Gastroesophageal sphincter (tissue), 4 donors: ENCODE measurements at regions not wholly inside any gene's neighbourhood (a gene's known extent, or its start where the extent isn't known, plus 50 kb on each side); places are given as distances from the start of the nearest gene placed in this dataset.

ENCODE experiments used
- ATAC-seq: fragments of 150-250 bp; one replicate; pipeline ENCODE4 v1.9.1; 2016; ENCODE audit warnings: mild to moderate bottlenecking, moderate library complexity
- H3K27ac ChIP-seq, 4 donors: fragments of 200-600 bp; sonication (generic) in 3 of 4; 1 replicate in 3 of 4; 2 replicates in 1 of 4; pipeline ENCODE4 v1.5.1; 2016 to 2019
- H3K27me3 ChIP-seq: fragments of 200-600 bp; sonication (generic); one replicate; pipeline ENCODE4 v1.5.1; 2019
- H3K36me3 ChIP-seq, 2 donors: fragments of 200-600 bp; sonication (generic); one replicate each; pipeline ENCODE4 v1.5.1; 2019; ENCODE audit warnings: control low read depth in 1 of 2
- H3K4me1 ChIP-seq, 3 donors: fragments of 200-600 bp; sonication (generic); 1 replicate in 2 of 3; 2 replicates in 1 of 3; pipeline ENCODE4 v1.5.1; 2016 to 2019; ENCODE audit warnings: control low read depth in 2 of 3
- H3K4me3 ChIP-seq, 2 donors: fragments of 200-600 bp; sonication (generic); one replicate each; pipeline ENCODE4 v1.5.1; 2019; ENCODE audit warnings: mild to moderate bottlenecking in 1 of 2, moderate library complexity in 1 of 2
- H3K9me3 ChIP-seq, 3 donors: fragments of 200-600 bp; sonication (generic); one replicate each; pipeline ENCODE4 v1.5.1; 2017 to 2019; ENCODE audit warnings: control low read depth in 2 of 3
- EP300 ChIP-seq: sonication (generic); formaldehyde crosslinking; IDR thresholded peaks from one replicate; pipeline ENCODE4 v1.6.1; 2017; ENCODE audit warnings: antibody characterized with exemption, mild to moderate bottlenecking
- POLR2A ChIP-seq, 2 donors: fragments of 450-650 bp; IDR thresholded peaks; one replicate each; pipeline ENCODE4 v1.6.1; 2017; ENCODE audit warnings: antibody characterized with exemption in 2 of 2, mild to moderate bottlenecking in 2 of 2, moderate library complexity in 1 of 2
- POLR2AphosphoS5 ChIP-seq: sonication (generic); formaldehyde crosslinking; IDR thresholded peaks from one replicate; pipeline ENCODE4 v1.6.1; 2017; ENCODE audit warnings: antibody characterized with exemption
- WGBS, 2 donors: methylation state at CpG; one replicate each; pipeline ENCODE4 v1.1.5; 2018; ENCODE audit warnings: low coverage in 1 of 2; 5-methylcytosine and 5-hydroxymethylcytosine counted together
- TF ChIP-seq, protein P1 (sequence below), 4 experiments: fragments of 200-600 bp in 2 of 4; fragments of 450-650 bp in 2 of 4; sonication (generic) in 1 of 4; IDR thresholded peaks; one replicate each; pipeline ENCODE4 v1.5.1; 2017 to 2019; ENCODE audit warnings: antibody characterized with exemption in 4 of 4, mild to moderate bottlenecking in 2 of 4, moderate library complexity in 2 of 4

DNA sequence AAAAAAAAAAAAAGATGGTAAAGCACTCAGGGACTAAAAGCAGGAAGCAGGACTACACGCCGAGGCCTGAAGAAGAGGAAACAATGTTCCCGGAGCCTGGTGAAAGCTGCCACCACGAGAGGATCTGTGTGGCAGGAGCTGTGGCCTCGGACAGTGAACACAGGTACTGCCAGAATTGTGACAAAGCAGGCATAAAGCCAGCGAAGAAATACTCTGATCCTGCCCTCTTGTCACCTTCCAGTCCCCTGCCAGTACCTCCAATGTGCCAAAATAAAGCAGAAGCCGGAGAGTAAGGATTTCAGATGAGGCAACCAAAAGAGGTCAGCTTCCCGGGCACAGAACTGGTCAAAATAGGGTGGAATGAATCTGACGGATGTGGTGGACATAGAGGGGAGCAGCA, 211.5 kb upstream of the TARS1 start:
- no peaks in the 10 kb centered on the region for H3K27me3 ChIP-seq
- TF ChIP-seq EP300 (no peak), POLR2A (IDR thresholded peaks at IDR 0.05) (no peak), POLR2AphosphoS5 (no peak)
- TF ChIP-seq, protein P1, sequence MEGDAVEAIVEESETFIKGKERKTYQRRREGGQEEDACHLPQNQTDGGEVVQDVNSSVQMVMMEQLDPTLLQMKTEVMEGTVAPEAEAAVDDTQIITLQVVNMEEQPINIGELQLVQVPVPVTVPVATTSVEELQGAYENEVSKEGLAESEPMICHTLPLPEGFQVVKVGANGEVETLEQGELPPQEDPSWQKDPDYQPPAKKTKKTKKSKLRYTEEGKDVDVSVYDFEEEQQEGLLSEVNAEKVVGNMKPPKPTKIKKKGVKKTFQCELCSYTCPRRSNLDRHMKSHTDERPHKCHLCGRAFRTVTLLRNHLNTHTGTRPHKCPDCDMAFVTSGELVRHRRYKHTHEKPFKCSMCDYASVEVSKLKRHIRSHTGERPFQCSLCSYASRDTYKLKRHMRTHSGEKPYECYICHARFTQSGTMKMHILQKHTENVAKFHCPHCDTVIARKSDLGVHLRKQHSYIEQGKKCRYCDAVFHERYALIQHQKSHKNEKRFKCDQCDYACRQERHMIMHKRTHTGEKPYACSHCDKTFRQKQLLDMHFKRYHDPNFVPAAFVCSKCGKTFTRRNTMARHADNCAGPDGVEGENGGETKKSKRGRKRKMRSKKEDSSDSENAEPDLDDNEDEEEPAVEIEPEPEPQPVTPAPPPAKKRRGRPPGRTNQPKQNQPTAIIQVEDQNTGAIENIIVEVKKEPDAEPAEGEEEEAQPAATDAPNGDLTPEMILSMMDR (IDR thresholded peaks at IDR 0.05) = no peak
- H3K9me3 ChIP-seq = no peaks in the 10 kb centered on the region
- peaks cover 0 to 19% (median 0%) of the 10 kb centered on the region in 3 donors for H3K4me1 ChIP-seq
- no peak overlapping the region for H3K4me3 ChIP-seq
- no peak for ATAC-seq
- no peaks in the 10 kb centered on the region for H3K36me3 ChIP-seq
- no peak overlapping the region for H3K27ac ChIP-seq
- WGBS, 2 donors = 62 to 70% methylated on average over 5 to 9 of the region's 9 CpGs

DNA sequence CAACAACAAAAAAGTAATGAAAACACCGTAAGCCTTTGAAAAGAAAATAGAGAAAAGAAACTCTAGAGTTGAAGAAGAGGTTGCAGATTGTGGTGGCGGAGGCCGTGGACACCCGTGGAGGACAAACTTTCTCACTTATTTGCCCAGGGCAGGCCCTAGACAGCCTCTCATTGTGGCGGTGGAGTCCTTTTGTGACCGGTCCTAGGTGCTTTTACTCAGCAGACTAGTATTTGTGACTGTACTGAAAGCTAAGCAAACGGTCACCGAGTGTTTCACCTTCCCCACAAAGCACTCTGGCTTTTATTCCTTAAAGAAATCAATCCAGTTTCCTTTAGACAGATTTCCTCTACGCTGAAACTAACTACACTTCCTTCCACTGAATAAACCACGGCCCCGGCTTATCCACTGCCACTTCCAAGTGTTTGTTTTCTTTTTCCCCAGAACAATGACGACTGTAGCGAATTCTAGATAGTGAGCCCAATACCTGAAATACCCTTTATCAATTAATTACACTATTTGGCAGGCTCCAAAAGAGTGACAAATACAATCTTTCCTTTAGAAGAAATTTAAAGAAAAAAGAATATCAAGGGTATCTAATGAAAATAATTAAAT, 210.2 kb upstream of the TARS1 start:
- Histone ChIP-seq H3K4me1 (peaks cover 0 to 19% (median 0%) of the 10 kb centered on the region in 3 donors), H3K27me3 (no peaks in the 10 kb centered on the region)
- 71 to 86% methylated on average over 8 to 13 of the region's 13 CpGs for WGBS, 2 donors

DNA sequence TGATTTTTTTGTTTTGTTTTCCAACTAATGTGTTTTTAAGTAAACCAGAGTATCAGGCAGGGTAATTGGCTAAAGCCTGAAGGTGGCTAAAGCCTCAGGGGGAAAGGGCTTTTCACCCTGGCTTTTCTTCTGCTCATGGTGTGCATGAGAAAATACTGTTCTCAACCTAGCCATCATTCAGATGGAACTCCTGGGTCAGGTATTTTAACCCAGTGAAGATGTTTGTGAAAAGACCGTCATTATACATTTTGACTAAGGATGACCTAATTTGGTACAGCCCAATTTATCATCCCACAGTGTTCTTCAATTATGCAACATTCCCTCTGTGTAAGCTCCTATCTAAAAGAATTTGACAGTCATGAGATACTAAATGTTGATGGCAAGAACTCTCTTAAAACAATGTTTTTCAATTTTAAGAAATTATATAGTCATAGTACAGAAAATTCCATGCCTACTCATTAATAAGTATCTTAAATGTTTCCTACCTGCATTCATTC, 209.5 kb upstream of the TARS1 start:
- no peak for ATAC-seq
- H3K9me3 ChIP-seq = no peaks in the 10 kb centered on the region
- H3K27me3 ChIP-seq = no peaks in the 10 kb centered on the region
- no peak overlapping the region for H3K27ac ChIP-seq
- H3K36me3 ChIP-seq = no peaks in the 10 kb centered on the region
- WGBS, 2 donors = 56 to 60% methylated on average over 1 of the region's 1 CpG
- no peak overlapping the region for H3K4me3 ChIP-seq
- peaks cover 0 to 19% (median 0%) of the 10 kb centered on the region in 3 donors for H3K4me1 ChIP-seq
- no peak for TF ChIP-seq EP300
- TF ChIP-seq, protein P1 (IDR thresholded peaks at IDR 0.05) = no peak
- TF ChIP-seq POLR2AphosphoS5 = no peak
- TF ChIP-seq POLR2A (IDR thresholded peaks at IDR 0.05) = no peak

More for the DNA sequence above, 210.2 kb upstream of the TARS1 start:
- Histone ChIP-seq H3K36me3 (no peaks in the 10 kb centered on the region), H3K4me3 (no peak overlapping the region), H3K9me3 (no peaks in the 10 kb centered on the region), H3K27ac (no peak overlapping the region)
- ATAC-seq = no peak
- TF ChIP-seq POLR2AphosphoS5 (no peak), POLR2A (IDR thresholded peaks at IDR 0.05) (no peak), EP300 (no peak)
- TF ChIP-seq, protein P1 (IDR thresholded peaks at IDR 0.05) = no peak

DNA sequence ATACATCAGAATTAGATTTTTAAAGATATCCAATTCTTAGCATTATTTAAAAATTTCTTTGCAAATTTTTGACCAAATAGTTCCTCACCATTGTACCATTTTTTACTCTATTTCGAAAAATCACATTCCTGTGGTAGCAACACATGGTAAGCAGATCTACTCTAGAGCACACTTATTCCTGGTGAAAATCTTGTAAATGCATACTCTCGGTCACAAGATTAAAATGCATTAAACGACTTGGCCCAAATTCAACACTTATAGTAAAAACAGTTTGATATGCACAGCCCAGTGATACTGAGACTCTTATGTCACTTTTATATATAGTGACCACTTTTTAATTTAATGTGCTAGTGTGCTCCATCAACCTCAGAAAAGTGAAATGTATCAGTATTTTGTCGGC, 208.8 kb upstream of the TARS1 start:
- TF ChIP-seq POLR2A (IDR thresholded peaks at IDR 0.05) (no peak), POLR2AphosphoS5 (no peak), EP300 (no peak)
- TF ChIP-seq, protein P1 (IDR thresholded peaks at IDR 0.05) = no peak
- WGBS, 2 donors = 78 to 92% methylated on average over 3 to 4 of the region's 4 CpGs

More for the DNA sequence above, 208.8 kb upstream of the TARS1 start:
- H3K9me3 ChIP-seq = no peaks in the 10 kb centered on the region
- no peaks in the 10 kb centered on the region for H3K27me3 ChIP-seq
- no peak overlapping the region for H3K4me3 ChIP-seq
- peaks cover 0 to 19% (median 0%) of the 10 kb centered on the region in 3 donors for H3K4me1 ChIP-seq
- H3K27ac ChIP-seq = no peak overlapping the region
- ATAC-seq = no peak
- H3K36me3 ChIP-seq = no peaks in the 10 kb centered on the region
